HG03039 (cell line): ENCODE measurements at regions not wholly inside any gene's neighbourhood (a gene's known extent, or its start where the extent isn't known, plus 50 kb on each side); places are given as distances from the start of the nearest gene placed in this dataset.

Source experiments
- ATAC-seq: cut with Tn5 transposase; IDR thresholded peaks from one replicate; pipeline ENCODE4 v1.9.1; 2021; ENCODE audit warnings: mild to moderate bottlenecking, moderate library complexity; ENCODE audit not compliant: unreplicated experiment

DNA sequence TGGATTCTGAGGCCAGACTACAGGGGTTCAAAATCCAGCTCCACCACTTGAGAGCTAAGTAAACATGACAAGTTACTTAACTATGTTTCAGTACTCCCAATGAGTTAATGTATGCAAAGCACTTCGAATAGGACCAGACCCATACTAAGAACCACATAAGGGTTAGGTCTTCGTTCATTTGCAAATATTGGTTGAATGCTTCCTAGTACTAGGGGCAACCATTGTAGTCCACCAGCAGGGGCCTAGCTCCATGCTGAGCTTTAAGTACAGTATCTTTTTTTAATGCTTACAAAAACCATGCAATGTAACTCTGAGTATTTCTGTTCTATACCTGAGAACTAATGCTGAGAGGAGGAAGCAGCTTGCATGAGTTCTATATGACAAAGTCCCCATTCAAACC lies 80.4 kb upstream of the PDE1C start:
- ATAC-seq: no peak

GRCh38 chr7:32150039-32150438 lies 79.8 kb upstream of the PDE1C start:
- ATAC-seq: no peak

- no peak for ATAC-seq
These were observed 77.5 kb upstream of the PDE1C start for GRCh38 chr7:32147546-32148268.

DNA sequence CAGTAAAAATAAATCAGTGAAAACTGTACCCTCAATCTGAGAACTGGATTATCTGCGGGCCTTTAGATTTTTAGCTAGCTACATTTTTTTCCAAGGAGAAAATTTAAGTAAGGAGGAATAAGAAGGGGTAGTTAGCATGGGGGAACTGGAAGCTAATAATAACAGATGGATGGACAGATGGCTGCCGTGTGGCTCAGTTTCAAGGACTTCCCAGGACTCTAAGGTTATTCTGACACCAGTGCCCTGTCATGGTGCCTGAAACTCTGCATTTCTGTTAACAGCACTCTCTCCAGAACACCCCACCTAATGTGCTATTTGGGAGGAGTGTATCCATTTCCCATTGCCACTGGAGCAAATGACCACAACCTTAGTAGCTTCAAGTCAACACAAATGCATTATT lies 75.7 kb upstream of the PDE1C start:
- ATAC-seq: no peak

- no peak for ATAC-seq
These were observed 74.5 kb upstream of the PDE1C start for GRCh38 chr7:32144676-32145075.

- no peak for ATAC-seq
These were observed 73.1 kb upstream of the PDE1C start for GRCh38 chr7:32143301-32143700.

- ATAC-seq: no peak
These were observed 72.4 kb upstream of the PDE1C start for GRCh38 chr7:32142649-32143048.

DNA sequence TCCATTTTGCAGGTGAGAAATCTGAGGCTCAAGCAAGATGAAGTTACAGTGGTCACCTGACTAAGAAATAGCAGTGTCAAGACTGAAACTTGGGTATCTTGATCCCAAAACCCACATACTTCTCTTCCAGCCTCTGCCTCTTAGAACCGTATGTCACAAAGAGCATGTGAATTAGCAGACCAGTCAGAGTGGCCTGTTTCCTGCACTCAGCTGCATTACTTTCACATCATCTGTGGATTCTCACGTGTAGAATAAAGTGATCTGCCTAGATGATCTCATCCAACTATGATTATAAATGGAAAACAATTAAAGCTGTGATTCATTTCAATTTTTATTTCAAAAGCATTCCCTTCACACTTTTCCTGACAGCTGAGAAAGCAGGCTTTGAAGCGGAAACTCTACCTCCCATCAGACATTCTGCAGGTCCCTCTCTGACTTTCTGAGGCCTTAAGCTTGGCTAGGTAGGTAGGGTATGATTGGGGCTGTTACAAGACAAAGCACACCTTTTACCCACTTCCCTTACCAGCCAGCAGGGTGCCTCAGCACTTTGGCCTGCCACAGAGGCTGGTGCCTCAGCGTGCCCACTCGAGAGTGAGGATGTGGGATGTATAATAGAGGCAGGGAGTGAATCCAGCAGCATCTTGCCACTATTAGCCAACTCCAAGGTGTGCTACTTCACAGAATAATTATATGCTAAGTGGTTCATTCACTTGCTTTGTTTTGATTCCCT lies 70.2 kb upstream of the PDE1C start:
- ATAC-seq: no peak

- no peak for ATAC-seq
These were observed 66.9 kb upstream of the PDE1C start for GRCh38 chr7:32137059-32137458.

- no peak for ATAC-seq
These were observed 60.9 kb upstream of the PDE1C start for GRCh38 chr7:32131091-32131490.

- ATAC-seq: no peak
These were observed 56.6 kb upstream of the PDE1C start for GRCh38 chr7:32126843-32127242.
